Prostate gland (tissue), 2 donors: ENCODE measurements at regions not wholly inside any gene's neighbourhood (a gene's known extent, or its start where the extent isn't known, plus 50 kb on each side); places are given as distances from the start of the nearest gene placed in this dataset.

Experiments used
- DNase-seq: peaks from one replicate; pipeline ENCODE4 v3.0.0-alpha.2; 2019; ENCODE audit warnings: low spot score
- H3K27ac ChIP-seq, 2 donors: fragments of 200-600 bp; sonication (generic); 2 replicates each; pipeline ENCODE4 v1.5.1; 2017 to 2019
- H3K27me3 ChIP-seq: fragments of 200-600 bp; sonication (generic); replicated peaks from 2 replicates; pipeline ENCODE4 v1.5.1; 2019; ENCODE audit not compliant: insufficient read depth
- H3K36me3 ChIP-seq, 2 donors: fragments of 200-600 bp; sonication (generic); 1 replicate in 1 of 2; 2 replicates in 1 of 2; pipeline versions ENCODE4 v1.5.1 to v1.8.1; 2017 to 2019
- H3K4me1 ChIP-seq: fragments of 200-600 bp; sonication (generic); replicated peaks from 2 replicates; pipeline ENCODE4 v1.5.1; 2019
- H3K4me3 ChIP-seq, 2 donors: fragments of 200-600 bp; sonication (generic); 2 replicates each; pipeline ENCODE4 v1.5.1; 2017 to 2019
- H3K9me3 ChIP-seq: fragments of 200-600 bp; sonication (generic); 2 replicates; pipeline ENCODE4 v1.5.1; 2017
- POLR2A ChIP-seq: fragments of 450-650 bp; IDR thresholded peaks from one replicate; pipeline ENCODE4 v1.6.1; 2016; ENCODE audit warnings: antibody characterized with exemption, mild to moderate bottlenecking
- POLR2AphosphoS5 ChIP-seq: sonication (generic); formaldehyde crosslinking; IDR thresholded peaks from one replicate; pipeline ENCODE4 v1.6.1; 2017; ENCODE audit warnings: antibody characterized with exemption
- WGBS: methylation state at CpG from one replicate; pipeline ENCODE4 v1.1.5; 2018; 5-methylcytosine and 5-hydroxymethylcytosine counted together
- intact Hi-C: fragments of 100-400 bp; cut with DNase I; formaldehyde crosslinking; loops from one replicate; pipeline ENCODE4 v1.14.2; 2022
- TF ChIP-seq, protein P1 (sequence below), 4 experiments: fragments of 200-600 bp in 2 of 4; fragments of 450-650 bp in 2 of 4; sonication (generic) in 2 of 4; IDR thresholded peaks; 1 replicate in 3 of 4; 2 replicates in 1 of 4; pipeline ENCODE4 v1.5.1; 2016 to 2019; ENCODE audit warnings: antibody characterized with exemption in 4 of 4, mild to moderate bottlenecking in 2 of 4, moderate library complexity in 2 of 4

DNA sequence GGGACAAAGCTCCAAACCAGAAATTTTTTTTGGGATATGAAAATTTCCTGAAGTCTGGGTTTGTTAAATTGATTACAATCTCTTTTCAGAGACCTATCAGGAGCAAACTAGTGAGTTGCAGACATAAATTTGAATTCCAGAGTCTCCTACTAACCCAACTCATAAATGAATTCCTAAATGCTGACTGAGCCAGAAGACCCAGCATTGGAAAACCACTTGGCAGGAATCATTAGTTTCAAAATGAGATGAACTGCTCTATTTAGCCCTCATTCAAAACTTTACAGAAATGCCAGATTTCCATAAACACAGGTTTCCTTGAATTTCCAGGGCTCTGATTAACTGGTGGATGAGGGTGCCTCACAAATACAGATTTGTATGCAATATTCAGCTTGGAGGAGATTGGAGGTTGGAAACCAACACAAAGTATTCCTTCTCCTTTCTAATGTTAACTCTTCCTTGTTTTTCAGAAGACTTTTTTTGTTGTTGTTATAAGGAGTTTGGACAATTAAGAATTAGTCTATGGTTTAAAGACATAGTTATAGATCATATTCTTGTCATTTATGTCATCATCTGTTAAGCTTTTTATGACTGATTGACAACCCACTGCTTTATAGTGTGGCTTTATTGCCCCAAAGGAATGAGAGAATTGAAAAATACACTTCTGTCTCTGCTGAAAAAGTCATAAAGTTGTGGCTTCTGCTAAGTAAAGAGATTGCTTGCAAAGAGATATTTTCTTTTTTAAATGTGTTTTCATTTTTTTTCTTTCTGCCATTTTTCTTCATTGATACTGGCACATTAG is 222.8 kb downstream of the HLX start:
- TF ChIP-seq POLR2AphosphoS5 (no peak), POLR2A (no peak)
- TF ChIP-seq, protein P1, sequence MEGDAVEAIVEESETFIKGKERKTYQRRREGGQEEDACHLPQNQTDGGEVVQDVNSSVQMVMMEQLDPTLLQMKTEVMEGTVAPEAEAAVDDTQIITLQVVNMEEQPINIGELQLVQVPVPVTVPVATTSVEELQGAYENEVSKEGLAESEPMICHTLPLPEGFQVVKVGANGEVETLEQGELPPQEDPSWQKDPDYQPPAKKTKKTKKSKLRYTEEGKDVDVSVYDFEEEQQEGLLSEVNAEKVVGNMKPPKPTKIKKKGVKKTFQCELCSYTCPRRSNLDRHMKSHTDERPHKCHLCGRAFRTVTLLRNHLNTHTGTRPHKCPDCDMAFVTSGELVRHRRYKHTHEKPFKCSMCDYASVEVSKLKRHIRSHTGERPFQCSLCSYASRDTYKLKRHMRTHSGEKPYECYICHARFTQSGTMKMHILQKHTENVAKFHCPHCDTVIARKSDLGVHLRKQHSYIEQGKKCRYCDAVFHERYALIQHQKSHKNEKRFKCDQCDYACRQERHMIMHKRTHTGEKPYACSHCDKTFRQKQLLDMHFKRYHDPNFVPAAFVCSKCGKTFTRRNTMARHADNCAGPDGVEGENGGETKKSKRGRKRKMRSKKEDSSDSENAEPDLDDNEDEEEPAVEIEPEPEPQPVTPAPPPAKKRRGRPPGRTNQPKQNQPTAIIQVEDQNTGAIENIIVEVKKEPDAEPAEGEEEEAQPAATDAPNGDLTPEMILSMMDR (IDR thresholded peaks at IDR 0.05): no peak
- Histone ChIP-seq H3K9me3 (no peaks in the 10 kb centered on the region), H3K4me1 (no peaks in the 10 kb centered on the region), H3K4me3 (no peak overlapping the region), H3K27me3 (no peaks in the 10 kb centered on the region), H3K27ac (no peak overlapping the region), H3K36me3 (no peaks in the 10 kb centered on the region)
- no peak for DNase-seq
- intact Hi-C loops: no loop called here

GRCh38 chr1:221104596-221104995 is 225.4 kb downstream of the HLX start:
- TF ChIP-seq POLR2A (no peak), POLR2AphosphoS5 (no peak)
- TF ChIP-seq, protein P1 (IDR thresholded peaks at IDR 0.05): no peak
- intact Hi-C loops: no loop called here

DNA sequence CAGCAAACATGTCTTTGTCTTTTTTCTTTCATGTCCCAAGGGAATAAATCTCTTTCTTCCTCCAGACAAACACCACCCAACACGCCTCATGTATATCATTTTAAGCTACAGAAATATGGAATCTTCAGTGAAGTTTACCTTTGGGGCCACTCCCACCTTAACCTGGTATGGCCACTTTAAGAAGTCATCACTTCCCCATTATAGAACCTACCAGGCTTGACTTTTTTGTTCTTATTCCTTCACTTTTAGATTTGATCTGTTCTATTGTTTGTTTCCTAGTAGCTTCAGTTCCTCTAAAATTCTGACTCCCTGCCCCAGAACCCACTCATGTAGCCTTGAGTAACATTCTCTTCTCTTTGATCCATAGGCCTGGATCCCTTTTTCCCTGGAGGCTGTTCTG is 226.3 kb downstream of the HLX start:
- WGBS: 53% methylated on average over 1 of the region's 1 CpG
- H3K9me3 ChIP-seq: no peaks in the 10 kb centered on the region
- intact Hi-C loops: no loop called here
- no peak overlapping the region for H3K4me3 ChIP-seq
- no peaks in the 10 kb centered on the region for H3K4me1 ChIP-seq
- H3K36me3 ChIP-seq: no peaks in the 10 kb centered on the region
- H3K27ac ChIP-seq: no peak overlapping the region
- no peaks in the 10 kb centered on the region for H3K27me3 ChIP-seq
- no peak for DNase-seq
- TF ChIP-seq, protein P1 (IDR thresholded peaks at IDR 0.05): no peak
- TF ChIP-seq POLR2A (no peak), POLR2AphosphoS5 (no peak)

More at GRCh38 chr1:221104596-221104995, 225.4 kb downstream of the HLX start:
- no peaks in the 10 kb centered on the region for H3K27me3 ChIP-seq
- no peak for DNase-seq
- 82% methylated on average over 3 of the region's 3 CpGs for whole genome bisulfite sequencing
- H3K36me3 ChIP-seq: no peaks in the 10 kb centered on the region
- no peaks in the 10 kb centered on the region for H3K4me1 ChIP-seq
- no peak overlapping the region for H3K4me3 ChIP-seq
- no peak overlapping the region for H3K27ac ChIP-seq
- no peaks in the 10 kb centered on the region for H3K9me3 ChIP-seq

DNA sequence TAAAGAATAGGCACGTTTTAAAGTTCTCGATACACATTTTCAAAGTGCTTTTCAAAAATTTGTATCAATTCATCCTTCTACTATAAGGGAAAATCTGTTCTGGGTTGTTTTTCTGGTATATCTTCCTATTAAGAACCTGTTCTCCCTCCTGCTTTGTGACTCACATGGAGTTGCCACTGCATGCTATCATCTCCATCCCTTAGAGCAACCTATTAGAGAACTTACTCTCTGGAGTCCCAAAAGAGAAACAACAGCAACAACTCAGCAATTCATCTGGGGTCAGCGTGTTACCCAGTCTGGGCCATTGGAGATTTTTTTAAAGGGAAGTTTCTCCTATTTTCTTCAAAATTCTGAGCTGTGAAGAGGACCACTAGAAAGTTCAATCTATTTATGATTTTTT is 227.4 kb downstream of the HLX start:
- Histone ChIP-seq H3K36me3 (no peaks in the 10 kb centered on the region), H3K4me3 (no peak overlapping the region), H3K4me1 (no peaks in the 10 kb centered on the region), H3K9me3 (no peaks in the 10 kb centered on the region), H3K27ac (no peak overlapping the region), H3K27me3 (no peaks in the 10 kb centered on the region)
- no peak for DNase-seq
- WGBS: 63% methylated on average over 3 of the region's 3 CpGs
- intact Hi-C loops: no loop called here
- TF ChIP-seq, protein P1 (IDR thresholded peaks at IDR 0.05): no peak
- TF ChIP-seq POLR2AphosphoS5 (no peak), POLR2A (no peak)

- no peaks in the 10 kb centered on the region for H3K27me3 ChIP-seq
- no peaks in the 10 kb centered on the region for H3K9me3 ChIP-seq
- no peak overlapping the region for H3K27ac ChIP-seq
- no peaks in the 10 kb centered on the region for H3K36me3 ChIP-seq
- intact Hi-C loops: no loop called here
- TF ChIP-seq, protein P1 (IDR thresholded peaks at IDR 0.05): no peak
- TF ChIP-seq POLR2AphosphoS5: no peak
- DNase-seq: no peak
- H3K4me1 ChIP-seq: no peaks in the 10 kb centered on the region
- no peak overlapping the region for H3K4me3 ChIP-seq
These were observed 230.7 kb downstream of the HLX start for GRCh38 chr1:221109930-221110329.
